SK-N-SH treated with all-trans-retinoic acid at 6 μM for 48 hours (cell line): ENCODE measurements at regions not wholly inside any gene's neighbourhood (a gene's known extent, or its start where the extent isn't known, plus 50 kb on each side); places are given as distances from the start of the nearest gene placed in this dataset.

Experiments
- ATAC-seq: fragments of 200-7000 bp; cut with Tn5 transposase; 3 replicates; pipeline ENCODE4 v1.9.1; 2020; ENCODE audit warnings: mild to moderate bottlenecking, moderate library complexity
- ARNTL ChIP-seq: fragments of 450-650 bp; formaldehyde crosslinking; IDR thresholded peaks from 2 replicates; pipeline ENCODE4 v1.5.0; 2020; ENCODE audit warnings: low read depth, mild to moderate bottlenecking, moderate library complexity, borderline replicate concordance
- BACH2 ChIP-seq: fragments of 250-450 bp; sonication (Bioruptor Pico); IDR thresholded peaks from 2 replicates; pipeline ENCODE4 v1.9.0; 2021; ENCODE audit warnings: mild to moderate bottlenecking, borderline replicate concordance
- CSDC2 ChIP-seq: fragments of 250-450 bp; sonication (Bioruptor Pico); IDR thresholded peaks from 2 replicates; pipeline ENCODE4 v1.5.0; 2020; ENCODE audit warnings: mild to moderate bottlenecking, moderate library complexity
- ESRRG ChIP-seq: fragments of 250-450 bp; sonication (Bioruptor Pico); IDR thresholded peaks from 2 replicates; pipeline ENCODE4 v1.6.1; 2021; ENCODE audit warnings: mild to moderate bottlenecking
- GLIS3 ChIP-seq: fragments of 250-450 bp; sonication (Bioruptor Pico); IDR thresholded peaks from 2 replicates; pipeline ENCODE4 v1.5.0; 2020; ENCODE audit warnings: mild to moderate bottlenecking, moderate library complexity
- ISL1 ChIP-seq: fragments of 250-450 bp; sonication (Bioruptor Pico); IDR thresholded peaks from 2 replicates; pipeline ENCODE4 v2.1.2; 2022; ENCODE audit warnings: mild to moderate bottlenecking, moderate library complexity
- OSR1 ChIP-seq: fragments of 250-450 bp; sonication (Bioruptor Pico); IDR thresholded peaks from 2 replicates; pipeline ENCODE4 v1.8.0; 2022; ENCODE audit warnings: moderate library complexity, mild to moderate bottlenecking, inconsistent platforms
- PPARA ChIP-seq: fragments of 250-450 bp; sonication (Bioruptor Pico); IDR thresholded peaks from 2 replicates; pipeline ENCODE4 v1.5.0; 2020; ENCODE audit warnings: mild to moderate bottlenecking, borderline replicate concordance
- RARB ChIP-seq: fragments of 250-450 bp; sonication (Bioruptor Pico); IDR thresholded peaks from 2 replicates; pipeline ENCODE4 v1.8.0; 2021; ENCODE audit warnings: mild to moderate bottlenecking, moderate library complexity
- TCF4 ChIP-seq: fragments of 250-450 bp; sonication (Bioruptor Pico); IDR thresholded peaks from 2 replicates; pipeline ENCODE4 v1.8.0; 2021; ENCODE audit warnings: mild to moderate bottlenecking, moderate library complexity, borderline replicate concordance
- TOX ChIP-seq: fragments of 250-450 bp; sonication (Bioruptor Pico); IDR thresholded peaks from 2 replicates; pipeline ENCODE4 v1.8.0; 2021; ENCODE audit warnings: mild to moderate bottlenecking, moderate library complexity, borderline replicate concordance
- ZC3H10 ChIP-seq: fragments of 250-450 bp; sonication (Bioruptor Pico); IDR thresholded peaks from 2 replicates; pipeline ENCODE4 v1.5.1; 2021; ENCODE audit warnings: mild to moderate bottlenecking, moderate library complexity
- ZFP3 ChIP-seq: fragments of 250-450 bp; sonication (Bioruptor Pico); IDR thresholded peaks from 2 replicates; pipeline ENCODE4 v1.5.0; 2020; ENCODE audit warnings: mild to moderate bottlenecking, moderate library complexity
- ZFP30 ChIP-seq: fragments of 450-650 bp; formaldehyde crosslinking; IDR thresholded peaks from 2 replicates; pipeline ENCODE4 v1.5.0; 2022; ENCODE audit warnings: mild to moderate bottlenecking, moderate library complexity
- ZNF565 ChIP-seq: fragments of 450-650 bp; formaldehyde crosslinking; conservative IDR thresholded peaks from 2 replicates; pipeline ENCODE4 v1.5.0; 2020; ENCODE audit warnings: low read depth, mild to moderate bottlenecking, moderate library complexity
- ZNF70 ChIP-seq: fragments of 450-650 bp; formaldehyde crosslinking; IDR thresholded peaks from 2 replicates; pipeline ENCODE4 v1.5.0; 2020; ENCODE audit warnings: mild to moderate bottlenecking, moderate library complexity
- ZNF8 ChIP-seq: fragments of 450-650 bp; formaldehyde crosslinking; IDR thresholded peaks from 2 replicates; pipeline ENCODE4 v1.5.0; 2020; ENCODE audit warnings: mild to moderate bottlenecking, moderate library complexity
- TF ChIP-seq, protein P1 (sequence below): fragments of 250-450 bp; sonication (Bioruptor Pico); IDR thresholded peaks from 2 replicates; pipeline ENCODE4 v1.8.0; 2021; ENCODE audit warnings: low read depth, mild to moderate bottlenecking, moderate library complexity, borderline replicate concordance
- TF ChIP-seq, protein P2 (sequence below): fragments of 250-450 bp; sonication (Bioruptor Pico); IDR thresholded peaks from 2 replicates; pipeline ENCODE4 v1.8.0; 2020; ENCODE audit warnings: mild to moderate bottlenecking, moderate library complexity, borderline replicate concordance
- TF ChIP-seq, protein P3 (sequence below): fragments of 250-450 bp; sonication (Bioruptor Pico); IDR thresholded peaks from 2 replicates; pipeline ENCODE4 v1.5.1; 2021; ENCODE audit warnings: mild to moderate bottlenecking, moderate library complexity
- TF ChIP-seq, protein P4 (sequence below): fragments of 250-450 bp; sonication (Bioruptor Pico); IDR thresholded peaks from 2 replicates; pipeline ENCODE4 v1.5.0; 2020; ENCODE audit warnings: mild to moderate bottlenecking, moderate library complexity
- TF ChIP-seq, protein P5 (sequence below): fragments of 250-450 bp; sonication (Bioruptor Pico); IDR thresholded peaks from 2 replicates; pipeline ENCODE4 v1.5.1; 2020; ENCODE audit warnings: low read depth, mild to moderate bottlenecking, moderate library complexity

DNA sequence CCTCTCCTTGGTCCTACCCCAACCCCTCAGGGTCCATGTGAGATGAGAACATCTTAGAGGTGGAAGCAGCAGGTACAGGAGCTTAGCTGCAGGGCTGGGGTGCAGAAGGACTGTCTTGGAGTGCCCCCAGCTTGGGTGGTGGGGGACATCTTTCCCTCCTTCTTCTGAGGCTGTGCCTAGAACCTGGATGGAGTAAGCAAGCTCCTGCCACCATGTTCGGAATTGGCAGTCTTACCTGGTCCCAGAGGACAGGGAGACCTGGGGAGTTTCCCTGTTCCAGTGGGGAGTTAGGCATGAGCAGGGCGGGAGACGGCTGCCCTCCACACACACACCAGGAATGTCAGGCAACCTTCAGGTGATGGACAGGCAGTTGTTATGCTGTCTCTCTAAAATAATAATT is 131.0 kb upstream of the COPS8 start:
- TF ChIP-seq ZFP3 (CRISPR knock-in tag) (no peak), TCF4 (CRISPR knock-in tag) (no peak), PPARA (no peak), ARNTL (CRISPR knock-in tag) (no peak), GLIS3 (CRISPR knock-in tag) (no peak), ESRRG (no peak), ZNF8 (no peak), ISL1 (CRISPR knock-in tag) (no peak), TOX (CRISPR knock-in tag) (no peak), BACH2 (CRISPR knock-in tag) (no peak), ZNF565 (no peak), ZNF70 (CRISPR knock-in tag) (no peak), ZFP30 (no peak), CSDC2 (CRISPR knock-in tag) (no peak), OSR1 (CRISPR knock-in tag) (no peak)
- TF ChIP-seq, protein P1, sequence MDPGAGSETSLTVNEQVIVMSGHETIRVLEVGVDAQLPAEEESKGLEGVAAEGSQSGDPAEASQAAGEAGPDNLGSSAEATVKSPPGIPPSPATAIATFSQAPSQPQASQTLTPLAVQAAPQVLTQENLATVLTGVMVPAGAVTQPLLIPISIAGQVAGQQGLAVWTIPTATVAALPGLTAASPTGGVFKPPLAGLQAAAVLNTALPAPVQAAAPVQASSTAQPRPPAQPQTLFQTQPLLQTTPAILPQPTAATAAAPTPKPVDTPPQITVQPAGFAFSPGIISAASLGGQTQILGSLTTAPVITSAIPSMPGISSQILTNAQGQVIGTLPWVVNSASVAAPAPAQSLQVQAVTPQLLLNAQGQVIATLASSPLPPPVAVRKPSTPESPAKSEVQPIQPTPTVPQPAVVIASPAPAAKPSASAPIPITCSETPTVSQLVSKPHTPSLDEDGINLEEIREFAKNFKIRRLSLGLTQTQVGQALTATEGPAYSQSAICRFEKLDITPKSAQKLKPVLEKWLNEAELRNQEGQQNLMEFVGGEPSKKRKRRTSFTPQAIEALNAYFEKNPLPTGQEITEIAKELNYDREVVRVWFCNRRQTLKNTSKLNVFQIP (CRISPR knock-in tag), result no peak
- TF ChIP-seq, protein P2, sequence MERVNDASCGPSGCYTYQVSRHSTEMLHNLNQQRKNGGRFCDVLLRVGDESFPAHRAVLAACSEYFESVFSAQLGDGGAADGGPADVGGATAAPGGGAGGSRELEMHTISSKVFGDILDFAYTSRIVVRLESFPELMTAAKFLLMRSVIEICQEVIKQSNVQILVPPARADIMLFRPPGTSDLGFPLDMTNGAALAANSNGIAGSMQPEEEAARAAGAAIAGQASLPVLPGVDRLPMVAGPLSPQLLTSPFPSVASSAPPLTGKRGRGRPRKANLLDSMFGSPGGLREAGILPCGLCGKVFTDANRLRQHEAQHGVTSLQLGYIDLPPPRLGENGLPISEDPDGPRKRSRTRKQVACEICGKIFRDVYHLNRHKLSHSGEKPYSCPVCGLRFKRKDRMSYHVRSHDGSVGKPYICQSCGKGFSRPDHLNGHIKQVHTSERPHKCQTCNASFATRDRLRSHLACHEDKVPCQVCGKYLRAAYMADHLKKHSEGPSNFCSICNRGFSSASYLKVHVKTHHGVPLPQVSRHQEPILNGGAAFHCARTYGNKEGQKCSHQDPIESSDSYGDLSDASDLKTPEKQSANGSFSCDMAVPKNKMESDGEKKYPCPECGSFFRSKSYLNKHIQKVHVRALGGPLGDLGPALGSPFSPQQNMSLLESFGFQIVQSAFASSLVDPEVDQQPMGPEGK (CRISPR knock-in tag), result no peak
- TF ChIP-seq, protein P3, sequence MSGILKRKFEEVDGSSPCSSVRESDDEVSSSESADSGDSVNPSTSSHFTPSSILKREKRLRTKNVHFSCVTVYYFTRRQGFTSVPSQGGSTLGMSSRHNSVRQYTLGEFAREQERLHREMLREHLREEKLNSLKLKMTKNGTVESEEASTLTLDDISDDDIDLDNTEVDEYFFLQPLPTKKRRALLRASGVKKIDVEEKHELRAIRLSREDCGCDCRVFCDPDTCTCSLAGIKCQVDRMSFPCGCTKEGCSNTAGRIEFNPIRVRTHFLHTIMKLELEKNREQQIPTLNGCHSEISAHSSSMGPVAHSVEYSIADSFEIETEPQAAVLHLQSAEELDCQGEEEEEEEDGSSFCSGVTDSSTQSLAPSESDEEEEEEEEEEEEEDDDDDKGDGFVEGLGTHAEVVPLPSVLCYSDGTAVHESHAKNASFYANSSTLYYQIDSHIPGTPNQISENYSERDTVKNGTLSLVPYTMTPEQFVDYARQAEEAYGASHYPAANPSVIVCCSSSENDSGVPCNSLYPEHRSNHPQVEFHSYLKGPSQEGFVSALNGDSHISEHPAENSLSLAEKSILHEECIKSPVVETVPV (CRISPR knock-in tag), result no peak
- TF ChIP-seq, protein P4, sequence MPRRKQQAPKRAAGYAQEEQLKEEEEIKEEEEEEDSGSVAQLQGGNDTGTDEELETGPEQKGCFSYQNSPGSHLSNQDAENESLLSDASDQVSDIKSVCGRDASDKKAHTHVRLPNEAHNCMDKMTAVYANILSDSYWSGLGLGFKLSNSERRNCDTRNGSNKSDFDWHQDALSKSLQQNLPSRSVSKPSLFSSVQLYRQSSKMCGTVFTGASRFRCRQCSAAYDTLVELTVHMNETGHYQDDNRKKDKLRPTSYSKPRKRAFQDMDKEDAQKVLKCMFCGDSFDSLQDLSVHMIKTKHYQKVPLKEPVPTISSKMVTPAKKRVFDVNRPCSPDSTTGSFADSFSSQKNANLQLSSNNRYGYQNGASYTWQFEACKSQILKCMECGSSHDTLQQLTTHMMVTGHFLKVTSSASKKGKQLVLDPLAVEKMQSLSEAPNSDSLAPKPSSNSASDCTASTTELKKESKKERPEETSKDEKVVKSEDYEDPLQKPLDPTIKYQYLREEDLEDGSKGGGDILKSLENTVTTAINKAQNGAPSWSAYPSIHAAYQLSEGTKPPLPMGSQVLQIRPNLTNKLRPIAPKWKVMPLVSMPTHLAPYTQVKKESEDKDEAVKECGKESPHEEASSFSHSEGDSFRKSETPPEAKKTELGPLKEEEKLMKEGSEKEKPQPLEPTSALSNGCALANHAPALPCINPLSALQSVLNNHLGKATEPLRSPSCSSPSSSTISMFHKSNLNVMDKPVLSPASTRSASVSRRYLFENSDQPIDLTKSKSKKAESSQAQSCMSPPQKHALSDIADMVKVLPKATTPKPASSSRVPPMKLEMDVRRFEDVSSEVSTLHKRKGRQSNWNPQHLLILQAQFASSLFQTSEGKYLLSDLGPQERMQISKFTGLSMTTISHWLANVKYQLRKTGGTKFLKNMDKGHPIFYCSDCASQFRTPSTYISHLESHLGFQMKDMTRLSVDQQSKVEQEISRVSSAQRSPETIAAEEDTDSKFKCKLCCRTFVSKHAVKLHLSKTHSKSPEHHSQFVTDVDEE (CRISPR knock-in tag), result no peak
- TF ChIP-seq, protein P5, sequence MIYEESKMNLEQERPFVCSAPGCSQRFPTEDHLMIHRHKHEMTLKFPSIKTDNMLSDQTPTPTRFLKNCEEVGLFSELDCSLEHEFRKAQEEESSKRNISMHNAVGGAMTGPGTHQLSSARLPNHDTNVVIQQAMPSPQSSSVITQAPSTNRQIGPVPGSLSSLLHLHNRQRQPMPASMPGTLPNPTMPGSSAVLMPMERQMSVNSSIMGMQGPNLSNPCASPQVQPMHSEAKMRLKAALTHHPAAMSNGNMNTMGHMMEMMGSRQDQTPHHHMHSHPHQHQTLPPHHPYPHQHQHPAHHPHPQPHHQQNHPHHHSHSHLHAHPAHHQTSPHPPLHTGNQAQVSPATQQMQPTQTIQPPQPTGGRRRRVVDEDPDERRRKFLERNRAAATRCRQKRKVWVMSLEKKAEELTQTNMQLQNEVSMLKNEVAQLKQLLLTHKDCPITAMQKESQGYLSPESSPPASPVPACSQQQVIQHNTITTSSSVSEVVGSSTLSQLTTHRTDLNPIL (CRISPR knock-in tag), result no peak
- TF ChIP-seq, all 23 proteins: peak for 0
- no peak for ATAC-seq

DNA sequence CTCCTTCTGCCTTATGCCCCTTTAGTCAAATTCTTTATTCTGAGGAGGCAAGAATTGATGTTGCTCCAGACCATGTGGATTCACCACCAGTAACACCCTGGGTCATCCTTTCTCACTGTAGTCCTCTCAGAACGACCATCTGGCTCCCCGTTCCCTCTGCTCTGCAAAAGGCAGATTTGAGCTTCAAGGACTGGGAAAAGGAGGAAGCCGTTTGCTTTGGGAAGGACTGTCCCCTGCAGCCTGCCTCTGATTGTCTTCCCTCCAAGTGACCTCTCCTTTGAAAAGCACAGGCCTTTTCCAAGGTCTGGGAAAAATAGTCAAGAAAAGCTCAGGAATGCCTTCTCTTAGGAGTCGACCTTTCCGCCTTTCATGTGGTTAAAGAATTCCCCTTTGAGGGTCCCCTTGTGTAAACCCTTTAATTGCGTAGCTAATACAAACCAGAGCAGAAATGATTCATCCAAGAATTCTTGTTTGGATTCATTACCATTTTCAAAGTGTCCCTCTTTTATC is 130.1 kb upstream of the COPS8 start:
- no peak for ATAC-seq

More for the DNA sequence above, 130.1 kb upstream of the COPS8 start:
- TF ChIP-seq ZC3H10 (CRISPR knock-in tag) (no peak), RARB (no peak), ZFP3 (CRISPR knock-in tag) (no peak), ZNF70 (CRISPR knock-in tag) (no peak), ISL1 (CRISPR knock-in tag) (no peak), GLIS3 (CRISPR knock-in tag) (no peak), TCF4 (CRISPR knock-in tag) (no peak), OSR1 (CRISPR knock-in tag) (no peak), ARNTL (CRISPR knock-in tag) (no peak)
- TF ChIP-seq, protein P3 (CRISPR knock-in tag), result no peak
